Mesothelial cell of epicardium (in vitro differentiated cells): ENCODE measurements at regions not wholly inside any gene's neighbourhood (a gene's known extent, or its start where the extent isn't known, plus 50 kb on each side); places are given as distances from the start of the nearest gene placed in this dataset.

Source experiments
- DNase-seq, 2 experiments: peaks; one replicate each; pipeline ENCODE4 v3.0.0; 2021; ENCODE audit warnings: low spot score in 2 of 2; ENCODE audit not compliant: unreplicated experiment in 2 of 2
- H3K27ac Mint-ChIP-seq: 2 replicates; pipeline ENCODE4 v1.8.0; 2021; ENCODE audit warnings: mixed read lengths
- H3K27me3 Mint-ChIP-seq: 2 replicates; pipeline ENCODE4 v1.8.0; 2021; ENCODE audit warnings: low read depth, mixed read lengths
- H3K36me3 Mint-ChIP-seq: 2 replicates; pipeline ENCODE4 v1.8.0; 2021; ENCODE audit warnings: mixed read lengths
- H3K4me1 Mint-ChIP-seq: 2 replicates; pipeline ENCODE4 v1.8.0; 2021; ENCODE audit warnings: mixed read lengths
- H3K4me3 Mint-ChIP-seq: 2 replicates; pipeline ENCODE4 v1.8.0; 2021; ENCODE audit warnings: mild to moderate bottlenecking, moderate library complexity, mixed read lengths
- H3K9me3 Mint-ChIP-seq: 2 replicates; pipeline ENCODE4 v1.8.0; 2021; ENCODE audit warnings: mixed read lengths
- CTCF ChIP-seq: fragments of 200-600 bp; sonication (generic); IDR thresholded peaks from one replicate; pipeline ENCODE4 v1.5.0; 2021; ENCODE audit warnings: antibody characterized with exemption; ENCODE audit not compliant: unreplicated experiment

DNA sequence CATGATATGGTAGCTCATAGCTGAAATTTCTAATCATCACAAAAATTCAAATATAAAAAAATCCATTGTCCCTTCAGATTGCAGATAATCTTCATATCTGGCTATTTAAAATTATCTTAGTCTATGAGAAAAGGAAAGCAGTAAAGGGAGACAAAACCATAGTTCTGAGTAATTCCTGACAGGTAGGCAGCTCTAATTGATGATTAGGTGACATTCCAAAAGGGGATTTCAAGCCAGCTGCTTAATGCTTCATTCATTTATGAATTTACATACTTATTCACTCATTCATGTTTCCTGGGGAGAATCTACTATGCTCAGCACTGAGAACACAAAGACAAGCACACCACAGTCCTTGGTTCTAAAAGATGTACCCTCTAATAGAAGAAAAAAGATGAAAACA is 437.1 kb downstream of the COL12A1 start:
- Mint-ChIP-seq H3K4me3 (no peak overlapping the region), H3K27ac (no peak overlapping the region)

DNA sequence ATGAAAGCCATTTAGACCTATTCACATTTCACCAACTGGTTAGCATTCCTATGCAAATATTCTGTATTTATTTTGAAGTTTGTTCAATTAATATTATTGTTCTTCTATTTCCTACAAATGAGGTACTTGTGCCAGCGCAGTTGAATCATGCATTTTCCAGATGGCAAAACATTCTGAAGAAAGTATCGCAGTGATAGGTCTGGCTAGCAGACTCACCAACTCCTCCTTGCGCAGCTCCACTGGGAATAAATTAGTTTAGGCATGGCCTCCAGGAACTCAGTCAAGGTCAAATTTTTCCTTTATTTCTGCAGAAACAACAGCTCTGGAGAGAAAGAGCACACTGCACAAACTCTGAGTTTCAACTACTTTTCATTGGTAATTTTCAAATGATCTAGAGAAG is 437.7 kb downstream of the COL12A1 start:
- no peak overlapping the region for H3K4me3 Mint-ChIP-seq
- TF ChIP-seq CTCF = no peak

More for the DNA sequence above, 437.1 kb downstream of the COL12A1 start:
- no peak for TF ChIP-seq CTCF
- Mint-ChIP-seq H3K36me3 (no peaks in the 10 kb centered on the region), H3K4me1 (no peaks in the 10 kb centered on the region), H3K27me3 (peaks cover 30% of the 10 kb centered on the region), H3K9me3 (no peaks in the 10 kb centered on the region)
- DNase-seq = no peak

GRCh38 chr6:74765486-74765885 is 440.4 kb downstream of the COL12A1 start:
- H3K36me3 Mint-ChIP-seq = no peaks in the 10 kb centered on the region
- H3K4me1 Mint-ChIP-seq = no peaks in the 10 kb centered on the region
- DNase-seq = no peak
- no peak overlapping the region for H3K4me3 Mint-ChIP-seq
- peaks cover 33% of the 10 kb centered on the region for H3K27me3 Mint-ChIP-seq
- H3K27ac Mint-ChIP-seq = no peak overlapping the region
- TF ChIP-seq CTCF = no peak
- H3K9me3 Mint-ChIP-seq = no peaks in the 10 kb centered on the region

More for the DNA sequence above, 437.7 kb downstream of the COL12A1 start:
- Mint-ChIP-seq H3K27me3 (peaks cover 30% of the 10 kb centered on the region), H3K36me3 (no peaks in the 10 kb centered on the region), H3K4me1 (no peaks in the 10 kb centered on the region), H3K9me3 (no peaks in the 10 kb centered on the region), H3K27ac (no peak overlapping the region)
- DNase-seq = no peak

GRCh38 chr6:74764486-74764885 is 441.4 kb downstream of the COL12A1 start:
- no peaks in the 10 kb centered on the region for H3K9me3 Mint-ChIP-seq
- no peaks in the 10 kb centered on the region for H3K4me1 Mint-ChIP-seq
- H3K4me3 Mint-ChIP-seq = no peak overlapping the region
- H3K36me3 Mint-ChIP-seq = no peaks in the 10 kb centered on the region
- H3K27ac Mint-ChIP-seq = no peak overlapping the region
- H3K27me3 Mint-ChIP-seq = peaks cover 36% of the 10 kb centered on the region
- no peak for TF ChIP-seq CTCF
- no peak for DNase-seq

DNA sequence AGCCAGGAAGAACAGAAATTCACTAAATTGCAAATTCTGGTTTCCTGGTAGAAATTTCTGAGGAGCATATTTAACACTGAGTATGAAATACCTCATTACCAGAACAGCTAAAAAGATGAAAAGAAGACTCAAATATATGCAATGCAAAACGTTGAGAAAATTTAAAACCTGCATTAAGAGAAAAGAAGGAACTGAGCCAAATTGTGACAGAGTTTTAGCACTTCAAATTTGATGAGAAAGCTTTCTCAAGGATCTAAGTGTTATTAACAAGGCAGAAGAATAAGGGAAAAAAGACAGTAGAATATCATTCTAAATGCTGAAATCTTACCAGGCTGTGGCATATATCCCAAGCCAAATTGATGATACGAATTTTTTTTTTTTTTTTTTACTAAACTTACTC is 443.0 kb downstream of the COL12A1 start:
- Mint-ChIP-seq H3K9me3 (no peaks in the 10 kb centered on the region), H3K36me3 (no peaks in the 10 kb centered on the region), H3K27me3 (peaks cover 37% of the 10 kb centered on the region), H3K4me3 (no peak overlapping the region), H3K27ac (no peak overlapping the region), H3K4me1 (no peaks in the 10 kb centered on the region)
- no peak for DNase-seq
- TF ChIP-seq CTCF = no peak

- no peaks in the 10 kb centered on the region for H3K36me3 Mint-ChIP-seq
- H3K27me3 Mint-ChIP-seq = peaks cover 23% of the 10 kb centered on the region
- H3K4me1 Mint-ChIP-seq = no peaks in the 10 kb centered on the region
- DNase-seq = no peak
- H3K27ac Mint-ChIP-seq = no peak overlapping the region
- TF ChIP-seq CTCF = no peak
- H3K4me3 Mint-ChIP-seq = no peak overlapping the region
- no peaks in the 10 kb centered on the region for H3K9me3 Mint-ChIP-seq
Measured at GRCh38 chr6:74757813-74758212, 448.0 kb downstream of the COL12A1 start.
